IMR-90 (cell line): ENCODE measurements at regions not wholly inside any gene's neighbourhood (a gene's known extent, or its start where the extent isn't known, plus 50 kb on each side); places are given as distances from the start of the nearest gene placed in this dataset.

Experiments
- ATAC-seq: fragments of 200-7000 bp; cut with Tn5 transposase; 2 replicates; pipeline ENCODE4 v1.9.1; 2020; ENCODE audit warnings: low read depth, mild to moderate bottlenecking, moderate library complexity
- BruUV-seq: library from RNA; stranded (reverse); fragments of 400-500 nt; replicated peaks from 2 replicates; lab custom pipeline; 2021; lab: Mats Ljungman, UMichigan
- CTCF ChIA-PET: fragments of 300-600 bp; formaldehyde crosslinking; extraction: SDS; loops from one replicate; lab custom pipeline; 2021; ENCODE audit warnings: antibody characterized with exemption; lab: Yijun Ruan, JAX
- POLR2A ChIA-PET: fragments of 300-600 bp; sonication (Branson Sonifier 250); formaldehyde crosslinking; loops from one replicate; lab custom pipeline; 2022; ENCODE audit warnings: antibody characterized with exemption; ENCODE audit not compliant: unreplicated experiment; lab: Charles Lee
- DNase-seq: peaks from one replicate; pipeline ENCODE4 v3.0.0; 2013
- H2AFZ ChIP-seq: replicated peaks from 2 replicates; pipeline ENCODE3; 2013; ENCODE audit warnings: low read length, mild to moderate bottlenecking; ENCODE audit not compliant: poor library complexity
- H2AK5ac ChIP-seq: 2 replicates; pipeline ENCODE4 v1.6.1; 2013; ENCODE audit warnings: low read depth, low read length, inconsistent platforms
- H2AK9ac ChIP-seq: replicated peaks from 2 replicates; pipeline ENCODE3; 2013; ENCODE audit warnings: mild to moderate bottlenecking, low read depth, low read length, moderate library complexity; ENCODE audit not compliant: poor library complexity
- H2BK120ac ChIP-seq: 2 replicates; pipeline ENCODE4 v1.6.1; 2013; ENCODE audit warnings: low read depth, low read length, inconsistent platforms
- H2BK15ac ChIP-seq: 3 replicates; pipeline ENCODE4 v1.6.1; 2013; ENCODE audit warnings: low read depth, low read length, inconsistent platforms
- H2BK20ac ChIP-seq: 2 replicates; pipeline ENCODE4 v1.6.1; 2013; ENCODE audit warnings: low read depth, mild to moderate bottlenecking, inconsistent platforms, low read length, moderate library complexity
- H2BK5ac ChIP-seq: 2 replicates; pipeline ENCODE4 v1.6.1; 2013; ENCODE audit warnings: mild to moderate bottlenecking, low read depth, low read length, inconsistent platforms; ENCODE audit not compliant: poor library complexity, severe bottlenecking
- H3K14ac ChIP-seq: replicated peaks from 2 replicates; pipeline ENCODE4 v1.6.1; 2013; ENCODE audit warnings: low read depth, low read length, inconsistent platforms
- H3K18ac ChIP-seq: 2 replicates; pipeline ENCODE4 v1.6.1; 2013; ENCODE audit warnings: low read depth, low read length, control low read depth
- H3K23ac ChIP-seq: 2 replicates; pipeline ENCODE4 v1.6.1; 2013; ENCODE audit warnings: low read depth, low read length, inconsistent platforms
- H3K27ac ChIP-seq: 2 replicates; pipeline ENCODE4 v1.5.1; 2013; ENCODE audit warnings: mild to moderate bottlenecking, control low read depth, low read length; ENCODE audit not compliant: insufficient read depth
- H3K27me3 ChIP-seq: 2 replicates; pipeline ENCODE4 v1.6.1; 2013; ENCODE audit warnings: low read length; ENCODE audit not compliant: control insufficient read depth, insufficient read depth
- H3K36me3 ChIP-seq: 2 replicates; pipeline ENCODE4 v1.6.1; 2013; ENCODE audit warnings: low read length, mixed read lengths; ENCODE audit not compliant: control insufficient read depth, insufficient read depth
- H3K4ac ChIP-seq: 2 replicates; pipeline ENCODE4 v1.6.1; 2013; ENCODE audit warnings: low read depth, low read length, inconsistent platforms
- H3K4me1 ChIP-seq: 2 replicates; pipeline ENCODE4 v1.6.1; 2013; ENCODE audit warnings: low read length, mixed read lengths; ENCODE audit not compliant: control insufficient read depth, insufficient read depth
- H3K4me2 ChIP-seq: 2 replicates; pipeline ENCODE4 v1.6.1; 2013; ENCODE audit warnings: low read depth, mild to moderate bottlenecking, control low read depth, low read length, moderate library complexity
- H3K4me3 ChIP-seq: 2 replicates; pipeline ENCODE4 v1.5.1; 2013; ENCODE audit warnings: low read depth, mild to moderate bottlenecking, control low read depth, low read length, moderate library complexity; ENCODE audit not compliant: insufficient read depth
- H3K56ac ChIP-seq: 2 replicates; pipeline ENCODE4 v1.6.1; 2013; ENCODE audit warnings: low read length, inconsistent platforms; ENCODE audit not compliant: insufficient read depth; ENCODE audit errors: extremely low read depth
- H3K79me1 ChIP-seq, 2 experiments: 2 replicates each; pipeline ENCODE4 v1.6.1; 2013; ENCODE audit warnings: low read length in 2 of 2, inconsistent platforms in 1 of 2, low read depth in 1 of 2
- H3K9ac ChIP-seq: 2 replicates; pipeline ENCODE4 v1.6.1; 2013; ENCODE audit warnings: low read depth, low read length, control low read depth
- H3K9me1 ChIP-seq: 2 replicates; pipeline ENCODE4 v1.6.1; 2013; ENCODE audit warnings: low read length, inconsistent platforms; ENCODE audit not compliant: insufficient read depth
- H3K9me3 ChIP-seq: 2 replicates; pipeline ENCODE4 v1.6.1; 2013; ENCODE audit warnings: low read length; ENCODE audit not compliant: control insufficient read depth, insufficient read depth
- H4K20me1 ChIP-seq: 2 replicates; pipeline ENCODE4 v1.6.1; 2013; ENCODE audit warnings: low read length, inconsistent platforms; ENCODE audit not compliant: insufficient read depth
- H4K5ac ChIP-seq: 2 replicates; pipeline ENCODE4 v1.6.1; 2013; ENCODE audit warnings: mild to moderate bottlenecking, low read depth, low read length, control low read depth
- H4K8ac ChIP-seq, 2 experiments: 2 replicates each; pipeline ENCODE4 v1.6.1; 2013; ENCODE audit warnings: low read depth in 2 of 2, low read length in 2 of 2, control low read depth in 1 of 2, inconsistent platforms in 1 of 2
- H4K91ac ChIP-seq: 2 replicates; pipeline ENCODE4 v1.6.1; 2013; ENCODE audit warnings: low read depth, low read length, inconsistent platforms; ENCODE audit not compliant: insufficient read depth
- CEBPB ChIP-seq: IDR thresholded peaks from 2 replicates; pipeline ENCODE4 v1.6.1; 2012; ENCODE audit warnings: low read depth, low read length, improper control_type of control experiment
- SMC3 ChIP-seq: fragments of 150-350 bp; IDR thresholded peaks from 2 replicates; pipeline ENCODE4 v1.6.1; 2016; ENCODE audit warnings: low read depth, mild to moderate bottlenecking, antibody characterized with exemption, low read length, moderate library complexity
- WGBS, 2 experiments: methylation state at CpG; one replicate each; pipeline versions ENCODE4 v1.1.5 to v1.1.7; 2013; ENCODE audit warnings: missing lambda C conversion rate in 2 of 2; ENCODE audit not compliant: insufficient read length in 1 of 2; ENCODE audit errors: extremely low coverage in 2 of 2; 5-methylcytosine and 5-hydroxymethylcytosine counted together
- dilution Hi-C: fragments of 300-500 bp; cut with HindIII; formaldehyde crosslinking; loops from one replicate; pipeline ENCODE4 v1.14.3; 2018; ENCODE audit warnings: low sequenced_read_pairs; ENCODE audit not compliant: unreplicated experiment
- in situ Hi-C: fragments of 300-500 bp; cut with MboI; formaldehyde crosslinking; loops from 3 replicates; pipeline ENCODE4 v1.14.3; 2019; ENCODE audit warnings: low sequenced_read_pairs, inconsistent platforms, mixed read lengths
- intact Hi-C: fragments of 100-400 bp; cut with micrococcal nuclease; formaldehyde crosslinking; loops from 2 replicates; pipeline ENCODE4 v1.10.0; 2022

DNA sequence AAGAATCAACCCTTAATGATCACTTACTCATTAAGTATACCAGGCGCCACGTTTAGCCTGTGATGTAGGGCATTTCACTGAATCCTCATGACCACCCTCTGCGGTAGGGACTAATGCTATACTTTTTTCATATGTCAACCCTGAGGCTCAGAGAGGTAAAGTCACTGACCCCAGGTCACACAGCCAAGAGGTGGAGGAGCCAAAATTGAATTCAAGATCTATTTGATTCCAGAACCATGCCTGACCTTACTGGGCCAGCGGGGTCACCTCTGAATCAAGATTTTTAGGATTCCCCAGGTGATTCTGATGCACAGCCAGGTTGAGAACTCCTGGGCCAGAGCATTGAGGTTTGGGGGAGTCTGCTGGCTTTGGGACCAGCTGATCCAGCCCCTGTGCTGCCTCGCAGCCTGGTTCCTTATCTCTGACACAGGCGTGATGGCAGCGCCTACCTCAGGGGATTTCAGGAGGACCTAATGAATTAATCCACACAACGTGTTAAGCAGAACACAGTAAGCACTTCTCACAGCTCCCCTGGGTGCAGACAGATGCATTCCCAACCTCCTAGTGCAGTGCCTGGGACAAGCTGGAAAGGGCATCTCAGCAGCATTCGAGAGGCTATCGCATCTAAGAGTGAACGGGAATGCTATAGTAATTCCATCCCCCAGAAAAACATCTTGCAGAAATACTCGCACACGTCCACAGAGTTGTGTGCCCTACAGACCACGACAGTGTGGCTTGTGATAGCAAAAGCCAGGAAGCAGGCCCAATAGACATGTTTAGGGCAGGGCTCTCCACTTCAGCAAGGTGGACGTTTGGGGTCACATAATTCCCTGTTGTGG lies 101.4 kb upstream of the PTPN1 start:
- 89% methylated on average over 4 of the region's 15 CpGs; no CpG with 5 or more reads in 1 of the 2 experiments for WGBS, 2 experiments
- no peak for ATAC-seq
- CTCF ChIA-PET, result no interaction called here

More for the DNA sequence above, 101.4 kb upstream of the PTPN1 start:
- no peak overlapping the region for H3K56ac ChIP-seq
- no peak for TF ChIP-seq CEBPB
- no peak for TF ChIP-seq SMC3
- H3K27ac ChIP-seq, result no peak overlapping the region
- H3K4me3 ChIP-seq, result no peak overlapping the region
- no peak for DNase-seq
- no peak overlapping the region for H2AK9ac ChIP-seq
- in situ Hi-C loops, result no loop called here
- no peak overlapping the region for H2AK5ac ChIP-seq
- BruUV-seq, result no TSS peak
- H4K8ac ChIP-seq, result no peak overlapping the region
- H2AFZ ChIP-seq, result peak overlapping the region; percentile 29
- no peak overlapping the region for H2BK5ac ChIP-seq
- no peak overlapping the region for H2BK120ac ChIP-seq
- H3K4me2 ChIP-seq, result no peak overlapping the region
- H3K9me1 ChIP-seq, result no peaks in the 10 kb centered on the region; the same call in 1 of the 2 replicates
- dilution Hi-C loops, result no loop called here
- H4K20me1 ChIP-seq, result no peaks in the 10 kb centered on the region
- POLR2A ChIA-PET, result no interaction called here
- no peak overlapping the region for H4K5ac ChIP-seq
- no peak overlapping the region for H2BK20ac ChIP-seq
- H3K9me3 ChIP-seq, result 0 out of 2 replicates have a peak, but pooled peaks cover 2% of the 10 kb centered on the region
- no peaks in the 10 kb centered on the region for H3K36me3 ChIP-seq
- peaks cover 3% of the 10 kb centered on the region; the same call in 1 of the 2 replicates for H3K4me1 ChIP-seq
- intact Hi-C loops, result no loop called here
- H3K14ac ChIP-seq, result no peak overlapping the region
- H3K23ac ChIP-seq, result no peak overlapping the region
- no peaks in the 10 kb centered on the region for H3K79me1 ChIP-seq
- H3K4ac ChIP-seq, result no peak overlapping the region
- H4K91ac ChIP-seq, result no peak overlapping the region
- H3K9ac ChIP-seq, result no peak overlapping the region
- 0 out of 3 replicates have a peak overlapping the region, but pooled peaks have one; percentile 36 for H2BK15ac ChIP-seq
- H3K27me3 ChIP-seq, result peaks cover 13% of the 10 kb centered on the region
- H3K18ac ChIP-seq, result no peak overlapping the region
